Stimulated activated CD8-positive, alpha-beta memory T cell treated with anti-CD3 and anti-CD28 coated beads, Interleukin-4, amount 100 ng/mL, for 1 hour (primary cell): ENCODE measurements at regions not wholly inside any gene's neighbourhood (a gene's known extent, or its start where the extent isn't known, plus 50 kb on each side); places are given as distances from the start of the nearest gene placed in this dataset.

Experiments
- DNase-seq, 2 donors: peaks; one replicate each; pipeline ENCODE4 v3.0.0-alpha.2; 2020; ENCODE audit warnings: low read depth in 2 of 2, low spot score in 1 of 2

DNA sequence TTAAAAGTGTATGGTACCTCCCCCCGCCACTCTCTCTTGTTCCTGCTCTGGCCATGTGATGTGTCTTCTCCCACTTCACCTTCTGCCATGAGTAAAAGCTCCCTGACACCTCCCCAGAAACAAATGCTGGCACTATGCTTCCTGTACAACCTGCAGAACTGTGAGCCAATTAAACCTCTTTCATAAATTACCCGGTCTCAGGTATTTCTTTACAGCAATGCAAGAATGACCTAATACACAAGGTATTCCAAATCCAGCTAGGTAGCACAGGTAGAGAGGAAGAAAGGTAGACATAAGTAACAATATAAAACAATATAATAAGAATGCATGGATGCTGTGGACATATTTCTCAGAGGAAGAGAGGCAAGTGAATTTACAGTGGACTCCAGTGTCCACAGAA, 394.1 kb upstream of the ARID1B start:
- no peak for DNase-seq

DNA sequence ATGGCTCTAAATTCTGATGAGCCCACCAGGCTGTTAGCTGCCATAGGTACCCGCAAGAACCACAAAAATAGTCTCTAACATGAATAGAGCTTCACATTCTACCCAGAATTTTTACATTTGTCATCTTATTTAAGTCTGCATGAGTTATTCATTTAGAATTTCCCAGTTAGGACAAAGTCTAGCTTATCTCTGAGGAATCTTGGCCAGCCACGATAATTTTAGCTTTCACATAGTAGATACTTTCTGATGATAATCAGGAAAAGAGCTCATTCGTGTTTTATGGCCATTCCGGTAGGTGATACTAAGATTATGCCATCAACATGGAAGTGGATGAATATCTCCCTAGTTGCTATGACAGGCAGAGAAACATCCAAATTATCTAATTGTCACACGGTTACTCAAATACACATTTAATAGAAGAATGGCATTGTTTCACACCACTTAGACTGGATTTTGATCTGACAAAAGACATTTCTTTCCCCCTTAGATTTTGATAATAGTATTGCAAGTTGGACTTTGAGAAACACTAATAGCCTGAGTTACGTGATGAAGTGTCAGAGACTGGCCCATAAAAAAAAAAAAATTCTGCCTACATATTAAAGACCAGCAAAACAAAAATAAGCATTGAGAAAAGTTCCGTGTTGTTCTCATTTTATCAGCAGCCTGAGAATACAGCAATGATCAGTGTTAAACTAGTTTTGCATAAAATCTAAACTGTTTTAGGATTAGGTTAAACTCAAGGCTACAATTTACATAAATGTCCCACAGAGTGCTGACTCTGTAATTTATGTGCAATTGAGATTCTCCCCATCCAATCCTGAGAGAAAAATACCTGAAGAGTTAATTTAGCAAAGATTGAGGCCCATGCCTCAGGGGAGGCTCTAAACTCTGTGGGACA, 397.5 kb upstream of the ARID1B start:
- DNase-seq, result no peak

DNA sequence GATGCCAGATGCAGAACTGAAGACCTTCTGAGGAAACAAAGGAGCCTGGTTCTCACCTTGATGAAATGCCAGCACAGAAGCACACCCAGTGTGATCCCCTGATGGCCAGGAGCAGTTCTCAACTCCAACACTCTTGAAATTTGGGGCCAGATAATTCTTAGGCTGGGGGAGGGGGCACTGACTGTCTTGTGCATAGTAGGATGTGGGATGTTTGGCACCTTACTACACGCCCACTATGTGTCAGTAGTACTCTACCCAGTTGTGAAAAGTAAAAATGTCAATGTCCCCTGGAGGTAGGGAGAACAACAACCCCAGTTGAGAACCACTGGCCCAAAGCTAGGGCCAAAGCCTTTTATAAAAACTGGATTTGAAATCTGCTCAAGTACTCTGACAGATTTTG, 398.3 kb upstream of the ARID1B start:
- no peak for DNase-seq

DNA sequence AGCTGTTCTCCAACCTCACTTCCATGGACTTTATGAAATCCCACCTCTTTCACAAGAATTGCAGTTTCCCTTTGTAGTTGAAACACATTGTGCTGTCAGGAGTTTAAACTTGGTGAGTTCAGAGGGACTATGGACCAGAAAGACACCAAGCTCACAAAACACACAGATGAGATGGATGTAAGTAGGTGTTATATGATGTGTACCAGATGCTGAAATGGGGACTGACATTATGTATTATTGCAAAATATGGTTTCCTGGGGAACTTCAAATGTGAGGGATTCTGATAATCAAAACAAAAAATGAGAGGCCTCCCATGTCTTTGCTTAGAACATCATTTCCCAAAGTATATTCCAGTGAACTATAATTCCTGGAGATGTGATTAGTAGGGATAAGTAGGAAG, 401.1 kb upstream of the ARID1B start:
- DNase-seq, result no peak

DNA sequence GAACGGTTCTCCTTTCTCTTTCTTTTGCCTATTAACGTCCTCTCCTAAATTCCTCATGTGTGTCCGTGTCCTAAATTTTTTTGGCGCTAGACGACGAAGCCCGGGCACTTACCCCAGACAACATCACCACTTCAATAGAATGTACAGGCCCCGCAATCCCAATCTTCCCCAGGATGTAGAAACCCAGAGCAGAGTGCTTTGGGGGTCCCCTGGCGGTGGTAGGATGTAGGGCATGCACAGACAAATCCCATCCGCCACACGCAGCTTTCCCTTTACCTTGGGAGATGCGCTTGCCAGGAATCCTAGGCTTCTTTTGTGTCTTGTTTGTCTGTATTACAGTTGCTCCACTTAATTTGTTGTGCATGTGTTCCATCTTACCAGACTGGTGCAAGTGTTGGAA, 417.3 kb upstream of the ARID1B start:
- DNase-seq, result no peak

DNA sequence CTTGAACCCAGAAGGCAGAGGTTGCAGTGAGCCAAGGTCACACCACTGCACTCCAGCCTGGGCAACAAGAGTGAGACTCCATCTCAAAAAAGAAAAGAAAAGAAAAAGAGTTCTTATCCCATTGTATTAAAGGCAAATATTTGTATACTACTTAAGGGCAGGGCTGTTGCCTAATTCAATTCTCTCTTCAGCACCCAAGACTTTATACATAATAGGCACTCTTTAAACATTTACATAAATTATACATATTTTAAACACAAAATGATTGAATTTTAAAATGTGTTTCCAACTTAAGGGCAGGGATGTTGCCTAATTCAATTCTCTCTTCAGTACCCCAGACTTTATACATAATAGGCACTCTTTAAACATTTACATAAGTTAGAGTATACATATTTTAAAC, 424.3 kb upstream of the ARID1B start:
- DNase-seq, result no peak

DNA sequence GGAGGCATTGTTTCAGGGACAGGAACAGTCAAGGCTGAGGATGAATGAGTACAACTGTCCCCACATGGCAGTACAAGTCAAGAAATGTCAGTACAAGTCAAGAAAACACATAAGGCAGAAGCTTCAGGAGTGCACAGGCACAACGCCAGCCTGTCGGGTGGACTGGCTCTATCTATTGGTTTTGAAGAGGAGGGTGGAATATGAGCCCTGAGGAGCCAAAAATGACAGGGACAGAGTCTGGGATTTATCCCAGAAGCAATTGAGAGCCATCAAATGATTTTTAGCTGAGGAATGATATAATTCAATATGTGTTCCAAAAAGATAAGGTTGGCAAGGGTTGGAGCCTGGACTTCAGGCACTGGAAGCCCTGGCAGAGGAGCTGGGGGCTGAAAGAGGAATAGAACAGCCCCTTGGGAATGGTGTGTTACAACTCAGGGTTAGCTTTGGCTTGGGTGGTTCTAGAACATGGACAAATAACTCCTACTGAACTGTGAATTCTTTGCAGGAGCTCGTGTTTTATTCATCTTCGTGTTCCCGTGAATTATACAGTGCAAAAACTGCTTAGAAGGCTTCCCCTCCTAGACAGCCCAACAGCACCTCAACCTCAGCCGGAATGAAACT, 425.7 kb upstream of the ARID1B start:
- no peak for DNase-seq

DNA sequence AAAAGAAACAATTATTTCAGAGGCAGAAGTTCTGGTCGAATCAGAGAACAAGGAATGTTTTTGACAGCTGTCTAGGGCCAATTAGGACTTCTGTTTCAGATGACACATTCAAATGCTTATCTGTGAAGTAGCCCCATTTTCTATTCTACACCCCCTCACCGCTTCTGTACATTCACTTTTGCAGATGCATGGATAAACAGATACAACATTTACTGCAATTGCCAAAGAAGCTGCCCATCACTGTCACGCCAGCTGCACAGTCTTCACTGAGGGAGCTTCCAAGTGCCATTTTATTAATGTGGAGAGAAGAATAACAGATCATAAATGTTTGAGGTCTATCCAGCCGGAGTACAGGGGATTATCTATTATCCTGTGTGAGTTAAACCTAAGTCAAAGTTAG, 426.8 kb upstream of the ARID1B start:
- DNase-seq, result no peak

DNA sequence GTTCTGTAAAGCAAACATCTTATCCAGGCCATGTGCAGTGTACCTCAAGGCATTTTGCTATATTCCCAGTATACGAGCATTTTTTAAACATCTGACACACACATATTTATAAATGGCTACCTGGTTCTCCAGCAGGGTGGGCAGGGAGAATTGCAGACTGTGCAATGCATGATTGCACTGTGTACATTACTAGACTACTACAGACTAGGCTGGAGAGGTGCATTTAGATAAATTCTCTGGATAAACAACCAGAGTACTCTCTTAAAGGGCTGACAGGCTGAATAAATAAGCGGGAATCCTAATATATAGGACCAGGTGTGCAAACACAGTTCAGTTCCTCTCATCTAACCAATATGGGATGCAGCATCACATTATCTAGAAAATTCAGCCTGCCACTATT, 428.3 kb upstream of the ARID1B start:
- DNase-seq, result no peak

DNA sequence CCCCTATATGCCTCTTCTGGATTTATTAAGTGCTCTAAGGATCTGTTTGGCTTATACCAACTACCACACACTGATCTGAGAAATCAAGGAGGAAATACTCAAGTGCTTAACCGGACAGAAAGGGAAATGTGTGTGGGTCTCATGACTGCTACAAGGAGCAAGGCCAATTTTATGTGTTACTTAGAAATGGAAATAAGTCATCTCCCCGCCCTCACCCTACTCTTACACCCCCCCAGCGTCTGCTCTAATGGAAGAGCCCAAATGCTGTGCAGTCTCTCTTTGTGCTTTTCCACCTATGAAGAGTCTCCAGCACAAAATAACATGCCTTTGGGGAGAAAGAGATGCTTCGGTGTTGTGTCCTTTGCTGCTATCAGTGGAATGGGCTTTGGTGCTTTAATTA, 428.8 kb upstream of the ARID1B start:
- no peak for DNase-seq

DNA sequence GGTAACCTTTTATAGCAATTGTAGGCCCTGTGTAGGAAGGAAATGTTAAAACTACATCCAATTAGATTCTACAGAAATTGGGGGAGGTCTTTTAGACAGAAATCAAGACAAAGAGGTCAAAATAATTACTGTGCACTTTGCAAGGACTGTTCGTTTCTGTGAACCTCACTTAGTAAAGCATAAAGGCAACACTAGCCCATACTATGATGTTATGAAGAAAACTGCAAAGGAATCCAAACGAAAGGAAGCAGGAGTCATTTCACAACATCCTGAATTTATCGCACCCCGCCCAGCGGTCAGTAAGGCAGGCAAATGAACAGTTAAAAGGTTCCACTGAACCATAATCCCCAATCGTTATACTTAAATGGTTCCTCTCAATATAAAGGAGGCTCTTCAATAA, 429.5 kb upstream of the ARID1B start:
- no peak for DNase-seq

DNA sequence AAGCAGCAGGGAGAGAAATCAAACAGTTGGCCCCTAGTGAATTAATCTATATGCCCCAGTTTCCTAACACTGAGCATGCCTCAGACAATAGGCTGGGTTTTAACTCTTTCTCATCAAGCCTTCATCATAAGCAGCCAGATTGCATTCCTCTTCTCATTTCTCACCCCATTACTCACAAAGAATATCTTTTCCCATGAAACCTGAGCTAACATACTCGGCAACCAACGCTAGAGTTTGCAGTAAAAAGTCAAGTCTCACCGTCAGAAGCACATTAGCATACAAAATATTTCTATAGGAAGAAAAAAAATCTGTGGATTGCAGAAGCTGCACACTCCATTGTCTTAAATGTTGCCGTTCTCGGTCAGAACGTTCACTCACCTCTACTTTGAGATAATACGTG, 429.9 kb upstream of the ARID1B start:
- DNase-seq, result no peak

DNA sequence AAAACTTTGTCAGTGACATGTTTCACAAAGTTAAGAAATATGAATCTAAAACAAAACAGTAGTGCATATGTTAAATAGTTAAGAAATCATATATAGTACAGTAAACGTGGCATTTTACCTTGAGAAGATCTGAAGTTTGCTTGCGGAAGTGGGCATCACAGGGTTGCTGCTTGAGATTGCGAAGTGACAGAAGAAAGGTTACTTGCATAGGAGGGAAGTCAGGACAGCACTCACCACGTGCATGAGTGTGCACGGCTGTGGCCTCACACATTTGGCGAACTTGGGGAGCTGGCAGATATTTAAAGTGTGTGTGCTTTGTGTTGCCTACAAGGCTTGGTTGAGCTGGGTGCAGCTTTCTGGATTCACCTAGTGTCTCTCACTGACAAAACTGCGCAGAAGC, 431.5 kb upstream of the ARID1B start:
- DNase-seq, result no peak

DNA sequence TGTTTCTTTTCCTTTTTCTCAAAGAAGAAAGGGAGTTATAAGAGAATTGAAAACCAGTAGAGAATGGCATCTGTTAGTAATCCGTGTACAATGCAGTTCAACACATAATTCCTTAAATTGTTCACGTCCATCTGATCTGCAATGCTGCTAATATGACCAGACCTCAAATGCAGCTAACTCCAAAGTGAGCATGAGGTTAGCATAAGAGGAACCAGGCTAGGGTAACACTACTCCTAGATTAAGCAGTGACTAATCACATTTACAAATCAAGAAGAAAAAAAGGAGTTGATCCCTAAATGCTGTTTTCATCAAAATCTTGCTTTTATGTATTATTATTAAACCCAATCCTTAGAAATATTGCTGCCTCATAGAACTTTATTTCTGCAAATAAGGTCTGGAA, 432.7 kb upstream of the ARID1B start:
- DNase-seq, result no peak

DNA sequence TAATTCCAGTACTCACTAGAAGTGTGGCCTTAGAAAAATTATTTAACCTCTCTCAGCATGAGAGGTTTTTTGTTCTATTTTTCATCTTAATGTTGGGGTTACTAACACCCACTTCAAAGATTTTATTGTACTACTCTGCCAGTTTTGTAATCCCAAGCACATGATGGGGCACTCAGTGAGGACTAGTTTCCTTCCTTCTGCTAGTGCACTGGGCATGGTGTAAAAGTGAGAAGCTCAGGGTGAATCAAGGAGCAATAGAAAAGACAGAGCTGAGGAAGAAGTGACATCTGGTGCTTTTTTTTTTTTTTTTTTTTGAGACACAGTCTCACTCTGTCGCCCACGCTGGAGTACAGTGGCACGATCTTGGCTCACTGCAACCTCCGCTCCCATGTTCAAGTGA, 439.4 kb upstream of the ARID1B start:
- DNase-seq, result no peak

DNA sequence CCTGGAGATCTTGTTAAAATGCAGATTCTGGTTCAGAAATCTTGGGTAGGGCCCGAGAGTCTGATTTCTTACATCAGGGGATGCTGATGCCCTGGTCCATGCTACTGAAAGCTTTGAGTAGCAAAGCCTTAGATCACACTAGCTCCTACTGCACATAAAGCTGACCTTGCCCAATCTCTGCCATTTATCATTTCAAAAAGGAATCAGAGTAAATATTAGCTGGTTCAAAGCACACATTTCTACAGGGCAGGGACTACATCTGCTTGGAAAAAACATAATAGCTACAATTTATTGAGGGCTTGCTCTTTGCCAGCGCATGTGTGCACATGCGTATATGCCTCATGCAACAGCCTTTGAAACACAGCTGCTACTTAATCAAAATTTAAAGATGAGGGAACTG, 440.4 kb upstream of the ARID1B start:
- no peak for DNase-seq

DNA sequence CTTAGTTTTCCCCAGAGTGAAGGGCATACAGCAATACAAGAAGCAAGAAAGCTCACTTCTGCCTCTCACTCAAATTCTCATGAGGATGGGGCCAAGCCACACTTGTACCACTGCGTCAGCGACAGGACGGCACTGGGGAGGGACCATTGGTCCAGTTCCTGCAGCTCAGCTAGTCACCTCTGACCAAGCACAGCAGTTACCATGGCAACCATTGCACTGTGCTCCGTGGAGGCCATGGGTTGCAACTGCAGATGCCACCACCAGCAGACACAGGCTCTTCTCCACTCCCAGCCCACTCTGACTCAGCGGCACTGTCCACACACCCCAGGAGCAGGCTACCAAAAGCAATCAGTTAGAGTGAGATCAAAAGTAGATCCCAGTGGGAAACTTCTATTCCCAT, 441.1 kb upstream of the ARID1B start:
- no peak for DNase-seq

DNA sequence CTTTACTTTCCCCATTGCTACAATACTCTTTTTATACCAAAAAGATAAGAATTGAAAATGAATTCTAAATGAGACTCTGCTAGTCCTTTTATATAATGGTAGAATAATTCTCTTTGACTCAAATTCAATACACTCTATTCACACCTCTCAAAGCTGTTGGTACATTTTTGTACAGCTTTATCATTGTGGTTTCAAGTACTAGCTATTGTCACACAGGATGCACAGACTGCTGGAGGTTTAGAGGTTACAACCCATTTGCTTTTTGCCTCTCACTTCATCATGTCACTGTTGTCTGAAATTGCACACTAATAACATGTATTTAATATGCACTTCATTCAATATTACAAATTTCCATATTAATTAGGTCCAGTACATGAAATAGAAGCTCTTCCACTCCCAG, 442.2 kb upstream of the ARID1B start:
- DNase-seq, result no peak

DNA sequence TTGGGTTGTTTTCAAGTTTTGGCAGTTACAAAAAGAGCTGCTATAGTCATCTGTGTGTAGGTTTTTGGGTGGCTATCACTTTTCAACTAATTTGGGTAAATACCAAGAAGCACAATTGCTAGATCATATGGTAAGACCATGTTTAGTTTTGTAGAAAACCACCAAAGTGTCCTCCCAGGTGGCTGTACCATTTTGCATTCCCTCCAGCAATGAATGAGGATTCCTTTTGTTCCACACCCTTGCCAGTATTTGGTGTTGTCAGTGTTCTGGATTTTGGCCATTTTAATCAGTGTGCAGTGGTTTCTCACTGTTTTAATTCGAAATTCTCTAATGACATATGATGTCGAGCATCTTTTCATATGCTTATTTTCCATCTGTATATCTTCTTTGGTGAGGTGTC, 457.5 kb upstream of the ARID1B start:
- no peak for DNase-seq

DNA sequence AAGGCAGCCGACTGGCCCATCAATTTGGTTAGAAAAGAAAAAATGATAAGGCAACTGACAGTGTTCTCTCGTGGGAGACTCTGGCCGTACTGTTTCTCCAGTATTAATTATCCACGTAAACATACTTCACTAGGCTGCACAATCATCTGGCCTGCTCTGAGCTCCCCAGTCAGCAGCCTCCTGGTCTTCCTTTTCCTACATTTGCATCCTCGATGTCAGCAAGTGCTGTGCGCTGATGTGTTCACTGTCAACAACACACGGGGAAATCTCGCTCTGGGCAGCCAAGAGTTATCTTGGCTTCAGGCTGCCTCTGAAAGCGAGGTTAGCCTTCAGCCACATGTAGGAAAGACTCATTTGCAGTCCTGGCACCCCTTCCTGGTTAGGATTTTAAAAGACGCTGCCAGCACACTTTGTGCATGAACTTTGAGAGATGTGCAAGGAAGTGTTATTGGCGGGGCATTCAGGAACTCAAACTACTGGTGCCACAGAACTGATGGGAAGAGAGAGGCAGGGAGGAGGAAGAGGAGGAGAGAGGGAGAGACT, 460.5 kb upstream of the ARID1B start:
- DNase-seq, result no peak

DNA sequence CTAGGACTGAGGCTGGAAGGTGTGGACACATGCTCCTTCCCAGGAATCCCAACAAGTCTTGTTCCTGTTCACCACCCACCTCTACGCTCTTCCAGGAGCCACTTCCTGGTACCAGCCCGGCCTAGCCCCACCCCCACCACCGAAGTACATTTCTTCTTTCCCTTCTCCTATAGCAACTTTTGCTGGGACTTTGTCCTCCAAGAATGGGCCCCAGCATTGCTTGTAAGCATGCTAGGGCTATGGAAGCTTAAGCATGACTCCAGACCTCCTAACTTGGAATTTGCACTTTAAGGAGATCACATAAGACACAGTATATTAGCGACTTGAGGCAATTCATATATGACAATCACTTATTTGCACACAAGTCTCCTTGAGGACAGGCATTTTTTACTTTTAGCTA, 462.0 kb upstream of the ARID1B start:
- DNase-seq, result no peak

DNA sequence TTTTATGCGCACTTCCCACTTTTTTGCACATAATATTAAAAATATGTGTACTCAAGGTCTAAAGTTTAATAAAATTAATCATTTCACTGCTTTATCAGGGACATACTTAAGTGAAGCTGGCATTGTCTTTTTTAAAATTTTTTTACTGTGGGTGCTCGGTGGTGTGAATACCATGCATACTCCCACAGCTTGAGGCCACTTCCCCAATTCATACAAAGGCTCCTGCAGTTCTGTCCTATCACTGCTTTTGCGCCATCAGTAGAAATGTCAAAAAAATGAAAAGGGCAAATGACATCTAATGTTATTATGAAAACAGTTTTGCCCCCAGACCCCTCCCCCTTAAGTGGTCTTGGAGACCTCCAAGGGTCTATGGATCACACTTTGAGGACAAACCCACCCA, 464.1 kb upstream of the ARID1B start:
- DNase-seq, result no peak

DNA sequence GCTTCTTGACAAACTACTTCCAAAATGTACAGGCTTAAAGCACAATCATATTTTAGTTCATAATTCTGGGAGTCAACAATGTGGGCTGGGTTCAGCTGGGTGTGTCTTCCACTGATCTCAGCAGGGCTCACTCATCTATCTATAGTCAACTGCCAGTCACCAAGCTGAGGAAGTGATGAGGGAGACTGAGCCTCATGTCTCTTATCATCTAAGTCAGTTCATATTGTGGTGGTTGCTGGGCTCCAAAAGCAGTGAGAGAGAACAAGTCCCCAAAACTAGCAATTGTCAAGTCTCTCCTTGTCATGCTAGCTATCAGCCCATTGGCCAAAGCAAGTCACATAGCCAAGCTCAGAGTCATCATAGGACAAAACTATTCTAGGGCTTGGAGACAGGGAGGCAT, 465.9 kb upstream of the ARID1B start:
- DNase-seq, result no peak
